ENCODE measurements at regions not wholly inside any gene's neighbourhood (a gene's known extent, or its start where the extent isn't known, plus 50 kb on each side); places are given as distances from the start of the nearest gene placed in this dataset.

GRCh38 chr3:189554868-189555557 is 76.2 kb upstream of the TP63 start:
- DNase-seq, result peak in 1 of 58 donors; percentile 7

GRCh38 chr3:189555558-189555881 is 75.7 kb upstream of the TP63 start:
- no peak for DNase-seq

GRCh38 chr3:189557824-189558223 is 73.4 kb upstream of the TP63 start:
- DNase-seq, result no peak

- no peak for DNase-seq
These were observed 69.9 kb upstream of the TP63 start for GRCh38 chr3:189561256-189561655.

GRCh38 chr3:189563853-189564563 is 67.2 kb upstream of the TP63 start:
- DNase-seq, result no peak

GRCh38 chr3:189566550-189567130 is 64.5 kb upstream of the TP63 start:
- DNase-seq, result no peak

- no peak for DNase-seq
These were observed 63.9 kb upstream of the TP63 start for GRCh38 chr3:189567322-189567721.

GRCh38 chr3:189567766-189568420 is 63.3 kb upstream of the TP63 start:
- no peak for DNase-seq

GRCh38 chr3:189568961-189569360 is 62.2 kb upstream of the TP63 start:
- DNase-seq, result no peak

GRCh38 chr3:189569473-189569872 is 61.7 kb upstream of the TP63 start:
- DNase-seq, result no peak

- no peak for DNase-seq
These were observed 60.3 kb upstream of the TP63 start for GRCh38 chr3:189570916-189571315.

- no peak for DNase-seq
These were observed 58.9 kb upstream of the TP63 start for GRCh38 chr3:189572249-189572648.

- DNase-seq, result no peak
These were observed 58.2 kb upstream of the TP63 start for GRCh38 chr3:189573004-189573403.

GRCh38 chr3:189576486-189576885 is 54.7 kb upstream of the TP63 start:
- DNase-seq, result no peak

GRCh38 chr3:189577050-189577951 is 53.9 kb upstream of the TP63 start:
- DNase-seq, result no peak

- DNase-seq, result no peak
These were observed 51.0 kb upstream of the TP63 start for GRCh38 chr3:189580190-189580589.

Measured in anterior cingulate cortex (tissue), 58 donors.